Left renal cortex interstitium (tissue), 4 donors: ENCODE measurements at regions not wholly inside any gene's neighbourhood (a gene's known extent, or its start where the extent isn't known, plus 50 kb on each side); places are given as distances from the start of the nearest gene placed in this dataset.
"Not testable (repeated sequence)": the region's sequence is repeated elsewhere in the genome, so short reads cannot be mapped to it uniquely, and the experiment has no call there.

Experiments used
- DNase-seq, 4 donors: peaks; one replicate each; pipeline ENCODE4 v3.0.0-alpha.2; 2013; ENCODE audit warnings: low read depth in 4 of 4, low spot score in 2 of 4, missing footprints in 1 of 4

- no peak for DNase-seq
Observed at GRCh38 chr19:30066781-30067759, 125.0 kb downstream of the URI1 start.

GRCh38 chr19:30067956-30068506, 126.0 kb downstream of the URI1 start:
- not testable (repeated sequence) for DNase-seq

- DNase-seq: no peak
Observed at GRCh38 chr19:30068528-30069395, 126.7 kb downstream of the URI1 start.

- DNase-seq: no peak
Observed at GRCh38 chr19:30069535-30070197, 127.6 kb downstream of the URI1 start.

GRCh38 chr19:30070198-30070967, 128.3 kb downstream of the URI1 start:
- DNase-seq: peak in 1 of 4 donors; percentile 16

GRCh38 chr19:30070968-30071632, 129.1 kb downstream of the URI1 start:
- DNase-seq: no peak

- DNase-seq: no peak
Observed at GRCh38 chr19:30071871-30072270, 129.8 kb downstream of the URI1 start.

- no peak for DNase-seq
Observed at GRCh38 chr19:30073152-30074000, 131.3 kb downstream of the URI1 start.

GRCh38 chr19:30074096-30074495, 132.1 kb downstream of the URI1 start:
- DNase-seq: no peak

- no peak for DNase-seq
Observed at GRCh38 chr19:30074741-30075715, 133.0 kb downstream of the URI1 start.

- DNase-seq: no peak
Observed at GRCh38 chr19:30076101-30076551, 134.1 kb downstream of the URI1 start.

- DNase-seq: no peak
Observed at GRCh38 chr19:30076751-30077670, 135.0 kb downstream of the URI1 start.

GRCh38 chr19:30077851-30078355, 135.9 kb downstream of the URI1 start:
- DNase-seq: no peak

- DNase-seq: no peak
Observed at GRCh38 chr19:30078381-30078910, 136.4 kb downstream of the URI1 start.

GRCh38 chr19:30079200-30079599, 137.2 kb downstream of the URI1 start:
- no peak for DNase-seq
